NB4 (cell line): ENCODE measurements at regions not wholly inside any gene's neighbourhood (a gene's known extent, or its start where the extent isn't known, plus 50 kb on each side); places are given as distances from the start of the nearest gene placed in this dataset.

Source experiments
- MYC ChIP-seq: IDR thresholded peaks from 2 replicates; pipeline ENCODE4 v1.6.1; 2011; ENCODE audit warnings: low read depth, low read length
- POLR2A ChIP-seq: IDR thresholded peaks from 2 replicates; pipeline ENCODE4 v1.6.1; 2011; ENCODE audit warnings: mild to moderate bottlenecking; ENCODE audit not compliant: insufficient read length; ENCODE audit errors: extremely low read depth
- TF ChIP-seq, protein P1 (sequence below): IDR thresholded peaks from one replicate; pipeline ENCODE4 v1.5.1; 2012; ENCODE audit warnings: low read depth, low read length

- TF ChIP-seq POLR2A (no peak), MYC (no peak)
- TF ChIP-seq, protein P1, sequence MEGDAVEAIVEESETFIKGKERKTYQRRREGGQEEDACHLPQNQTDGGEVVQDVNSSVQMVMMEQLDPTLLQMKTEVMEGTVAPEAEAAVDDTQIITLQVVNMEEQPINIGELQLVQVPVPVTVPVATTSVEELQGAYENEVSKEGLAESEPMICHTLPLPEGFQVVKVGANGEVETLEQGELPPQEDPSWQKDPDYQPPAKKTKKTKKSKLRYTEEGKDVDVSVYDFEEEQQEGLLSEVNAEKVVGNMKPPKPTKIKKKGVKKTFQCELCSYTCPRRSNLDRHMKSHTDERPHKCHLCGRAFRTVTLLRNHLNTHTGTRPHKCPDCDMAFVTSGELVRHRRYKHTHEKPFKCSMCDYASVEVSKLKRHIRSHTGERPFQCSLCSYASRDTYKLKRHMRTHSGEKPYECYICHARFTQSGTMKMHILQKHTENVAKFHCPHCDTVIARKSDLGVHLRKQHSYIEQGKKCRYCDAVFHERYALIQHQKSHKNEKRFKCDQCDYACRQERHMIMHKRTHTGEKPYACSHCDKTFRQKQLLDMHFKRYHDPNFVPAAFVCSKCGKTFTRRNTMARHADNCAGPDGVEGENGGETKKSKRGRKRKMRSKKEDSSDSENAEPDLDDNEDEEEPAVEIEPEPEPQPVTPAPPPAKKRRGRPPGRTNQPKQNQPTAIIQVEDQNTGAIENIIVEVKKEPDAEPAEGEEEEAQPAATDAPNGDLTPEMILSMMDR: no peak
Measured at GRCh38 chr21:25133939-25134338, 473.3 kb downstream of the MRPL39 start.
